GM18858 (cell line): ENCODE measurements at regions not wholly inside any gene's neighbourhood (a gene's known extent, or its start where the extent isn't known, plus 50 kb on each side); places are given as distances from the start of the nearest gene placed in this dataset.

ENCODE experiments used
- ATAC-seq: cut with Tn5 transposase; IDR thresholded peaks from one replicate; pipeline ENCODE4 v1.9.1; 2021; ENCODE audit not compliant: unreplicated experiment

DNA sequence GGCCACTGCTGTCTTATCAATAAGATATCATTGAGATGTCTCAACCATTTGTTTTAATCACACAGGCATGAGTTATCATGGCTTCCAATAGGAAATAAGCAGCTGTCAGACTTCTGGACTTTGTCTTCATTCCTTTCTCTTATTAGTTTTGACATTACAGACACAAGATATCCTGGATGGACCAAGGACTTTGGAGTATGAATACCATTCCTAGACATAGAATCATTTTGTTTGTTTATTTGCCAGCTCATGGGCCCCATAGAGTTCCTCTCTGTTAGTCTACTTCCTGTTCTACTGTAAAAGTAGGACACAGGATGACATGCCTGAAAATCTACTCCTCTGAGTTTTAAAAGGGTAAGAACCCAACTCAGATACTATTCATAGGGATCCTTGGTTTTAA is 77.7 kb upstream of the KCNJ16 start:
- no peak for ATAC-seq

DNA sequence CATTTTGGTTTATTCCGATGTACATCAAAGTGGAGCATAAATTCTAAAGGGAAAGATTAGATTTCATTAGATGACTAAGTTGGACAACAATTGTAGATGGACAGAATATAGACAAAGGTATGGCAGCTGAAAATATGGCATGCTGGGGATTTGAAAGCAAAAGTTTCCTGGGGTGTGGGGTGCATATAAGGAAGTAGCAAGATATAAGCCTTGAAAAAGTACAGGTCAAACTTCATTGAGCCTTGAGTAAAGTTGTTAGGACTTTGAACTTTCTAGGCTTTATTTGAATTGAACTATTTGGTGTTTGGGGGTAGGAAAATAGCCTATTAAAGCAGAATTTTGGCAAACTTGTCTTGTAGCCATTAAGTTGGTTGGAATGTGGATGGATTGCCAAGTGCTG is 75.8 kb upstream of the KCNJ16 start:
- no peak for ATAC-seq

DNA sequence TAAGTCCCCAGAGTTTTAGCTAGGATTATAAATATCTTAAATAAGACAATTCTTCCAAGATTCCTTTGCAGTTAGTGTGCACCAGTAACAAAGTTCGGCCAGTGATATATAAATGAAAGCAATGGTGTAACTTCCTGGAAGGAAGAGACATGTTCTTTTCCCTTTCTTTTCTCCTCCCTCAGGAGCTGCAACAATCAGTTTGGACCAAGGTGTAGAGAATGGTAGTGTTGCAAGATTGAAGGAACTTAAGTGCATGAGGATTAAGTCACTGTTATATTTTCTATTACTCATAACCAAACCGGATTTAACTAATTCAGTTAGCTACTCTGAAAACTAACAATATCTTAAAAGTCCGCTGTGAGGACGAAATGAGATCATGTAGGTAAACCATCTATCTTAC is 68.9 kb upstream of the KCNJ16 start:
- no peak for ATAC-seq

DNA sequence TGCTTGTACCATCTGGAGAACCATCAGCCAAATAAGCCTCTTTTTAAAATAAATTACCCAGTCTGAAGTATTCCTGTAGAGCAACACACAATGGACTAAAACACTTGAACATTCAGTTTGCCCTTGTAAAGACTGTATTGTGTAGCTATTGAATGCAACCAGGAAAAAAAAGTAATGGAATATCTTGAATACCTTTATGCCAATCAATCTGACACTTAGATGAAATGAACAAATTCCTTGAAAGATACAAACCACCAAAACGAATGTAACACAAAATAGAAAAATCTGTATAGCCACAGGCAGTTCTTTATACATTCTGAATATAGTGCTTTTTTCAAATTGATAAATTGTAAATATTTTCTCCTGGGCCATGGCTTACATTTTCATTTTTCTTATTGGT is 63.3 kb upstream of the KCNJ16 start:
- ATAC-seq: no peak

DNA sequence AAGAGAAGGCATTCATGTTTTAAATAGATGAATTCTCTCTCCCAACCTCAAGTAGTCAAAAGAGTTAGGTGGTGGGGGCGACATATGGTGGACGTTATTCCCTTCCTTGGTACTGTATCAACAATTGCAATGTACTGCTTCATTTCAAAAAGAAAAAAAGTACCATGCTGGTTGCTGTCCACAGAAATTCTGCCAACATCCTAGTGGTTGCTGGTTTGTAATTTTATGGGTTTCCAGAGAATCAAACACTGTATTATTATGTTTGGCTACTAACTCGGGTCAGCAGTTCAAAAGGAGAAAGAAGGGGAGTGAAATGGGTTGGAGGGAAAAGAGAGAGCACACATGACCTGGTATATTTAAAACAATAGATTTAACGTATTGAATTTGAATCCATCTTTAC is 61.1 kb upstream of the KCNJ16 start:
- ATAC-seq: no peak

DNA sequence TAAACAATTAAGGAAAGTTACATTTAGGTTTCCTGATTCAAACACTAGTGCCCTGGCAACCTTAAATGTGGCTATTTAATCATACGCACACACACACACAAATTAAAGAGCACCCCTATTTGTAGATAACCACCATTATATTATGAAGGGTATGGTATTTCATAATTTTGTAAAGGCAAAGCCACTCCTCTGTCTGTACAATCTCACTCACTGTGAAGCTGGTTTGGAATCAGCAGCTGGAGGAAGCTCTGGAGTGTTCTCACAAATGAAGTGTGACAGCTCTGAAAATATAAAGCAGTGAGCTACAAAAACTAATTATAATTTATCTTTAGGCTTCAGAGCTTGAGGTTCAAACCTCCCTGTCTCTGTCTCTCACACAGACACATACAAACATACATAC is 57.9 kb upstream of the KCNJ16 start:
- ATAC-seq: no peak

DNA sequence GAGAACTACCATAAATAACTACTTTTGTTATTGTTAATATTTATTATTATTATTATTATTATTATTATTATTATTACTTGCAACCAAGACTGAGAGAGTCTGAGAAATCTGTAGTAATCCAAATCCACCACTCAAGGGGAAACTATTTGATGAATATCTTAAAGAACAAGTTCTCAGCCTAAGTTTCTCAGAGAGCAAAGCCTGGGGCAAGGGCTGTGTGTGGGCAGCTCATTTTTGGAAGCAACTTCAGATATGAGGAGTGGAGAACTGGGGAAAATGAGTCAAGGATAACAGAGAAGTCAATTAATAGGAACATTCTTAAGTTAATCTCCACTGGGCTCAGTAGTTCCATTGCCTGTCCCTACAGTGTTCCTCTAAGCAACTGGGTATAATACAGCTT is 57.1 kb upstream of the KCNJ16 start:
- ATAC-seq: no peak

DNA sequence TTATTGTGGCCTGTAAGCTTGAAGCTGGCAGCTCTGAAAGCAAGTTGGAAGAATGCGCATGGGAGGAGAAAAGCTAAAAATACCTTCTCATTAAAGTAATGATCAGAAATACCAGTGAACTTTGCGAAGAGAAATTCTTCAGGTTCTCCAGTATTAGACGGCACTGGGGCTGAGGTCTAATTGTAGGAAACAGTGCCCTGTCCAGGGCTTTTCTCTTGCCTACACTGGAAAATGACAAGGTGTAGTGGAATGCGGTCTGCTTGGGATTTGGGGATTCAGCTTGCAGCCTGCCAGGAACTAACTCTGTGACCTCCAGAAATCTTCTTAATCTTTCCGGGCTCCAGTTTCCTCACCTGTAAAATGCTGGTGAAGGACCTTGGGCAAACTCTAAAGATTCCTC is 53.3 kb upstream of the KCNJ16 start:
- ATAC-seq: no peak

DNA sequence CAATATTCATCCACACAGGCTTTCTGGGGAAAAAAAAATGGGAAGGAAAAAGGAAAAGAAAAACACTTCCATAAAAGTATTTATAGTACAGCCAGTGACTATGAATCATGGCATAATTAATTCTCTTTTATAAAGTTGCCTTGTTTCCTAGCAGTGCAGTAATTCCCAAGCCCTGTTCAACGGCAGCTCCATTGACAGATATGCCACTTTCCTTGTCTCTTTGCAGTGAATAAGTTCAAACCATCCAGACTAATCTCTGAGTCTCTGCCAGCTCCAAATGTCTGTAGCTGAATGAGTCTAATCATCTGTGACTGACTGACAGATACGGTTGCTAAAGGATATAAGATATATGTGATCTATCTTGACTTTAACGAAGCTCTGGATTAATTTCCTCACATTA is 52.9 kb upstream of the KCNJ16 start:
- ATAC-seq: no peak

DNA sequence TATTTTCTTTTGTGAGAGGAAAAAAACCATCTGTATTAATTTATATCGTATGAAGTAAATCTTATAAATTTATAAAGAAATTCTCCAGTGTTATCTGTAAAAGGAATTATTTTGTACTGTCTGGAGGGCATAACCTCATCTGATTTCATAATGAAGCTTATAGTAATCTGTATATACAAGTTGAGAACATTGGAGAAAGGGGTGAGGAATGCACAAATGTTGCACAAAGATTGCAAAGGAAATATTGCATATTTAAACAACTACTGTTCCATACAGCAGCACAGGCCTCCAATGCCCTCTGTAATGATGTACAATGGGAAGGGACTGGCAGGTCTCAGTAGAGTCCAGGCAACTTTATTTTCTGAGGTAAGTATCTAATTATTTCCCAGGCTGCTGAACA is 50.8 kb upstream of the KCNJ16 start:
- no peak for ATAC-seq
